ENCODE measurements at regions not wholly inside any gene's neighbourhood (a gene's known extent, or its start where the extent isn't known, plus 50 kb on each side); places are given as distances from the start of the nearest gene placed in this dataset.
"Not testable (repeated sequence)": the region's sequence is repeated elsewhere in the genome, so short reads cannot be mapped to it uniquely, and the experiment has no call there.

DNA sequence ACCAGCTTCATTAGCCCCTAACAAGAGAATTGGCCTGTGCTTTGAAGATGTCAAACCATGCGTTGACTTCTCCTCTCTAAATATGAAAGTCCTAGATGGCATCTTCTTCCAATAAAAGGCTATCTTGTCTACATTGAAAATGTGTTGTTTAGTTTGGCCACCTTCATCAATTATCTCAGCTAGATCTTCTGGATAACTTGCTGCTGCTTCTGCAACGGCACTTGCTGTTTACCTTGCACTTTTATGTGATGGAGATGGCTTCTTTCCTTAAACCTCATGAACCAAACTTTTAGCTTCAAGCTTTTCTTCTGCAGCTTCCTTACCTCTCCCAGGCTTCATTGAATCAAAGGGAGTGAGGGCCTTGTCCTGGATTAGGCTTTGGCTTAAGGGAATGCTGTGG is 58.6 kb upstream of the CSNK1E start:
- not testable (repeated sequence) for DNase-seq

DNA sequence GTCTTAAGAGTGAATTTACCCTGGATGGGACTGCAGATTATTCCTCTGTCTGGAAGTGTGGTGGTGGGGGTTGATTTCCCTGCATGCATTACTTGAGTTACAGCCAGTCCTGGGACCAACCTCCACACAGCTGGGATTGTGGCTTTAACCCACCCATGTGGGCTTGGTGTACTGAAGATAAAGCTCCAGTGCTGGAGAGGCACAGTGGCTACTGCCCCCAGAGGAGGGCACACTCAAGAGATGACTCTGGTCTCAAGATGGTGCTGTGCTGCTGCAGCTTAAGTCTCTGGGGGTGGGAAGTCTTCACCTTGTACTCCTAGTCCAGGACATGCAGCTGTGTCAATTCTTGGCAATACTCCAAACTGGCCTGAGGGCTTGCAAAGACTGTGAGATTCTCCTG is 57.8 kb upstream of the CSNK1E start:
- not testable (repeated sequence) for DNase-seq

DNA sequence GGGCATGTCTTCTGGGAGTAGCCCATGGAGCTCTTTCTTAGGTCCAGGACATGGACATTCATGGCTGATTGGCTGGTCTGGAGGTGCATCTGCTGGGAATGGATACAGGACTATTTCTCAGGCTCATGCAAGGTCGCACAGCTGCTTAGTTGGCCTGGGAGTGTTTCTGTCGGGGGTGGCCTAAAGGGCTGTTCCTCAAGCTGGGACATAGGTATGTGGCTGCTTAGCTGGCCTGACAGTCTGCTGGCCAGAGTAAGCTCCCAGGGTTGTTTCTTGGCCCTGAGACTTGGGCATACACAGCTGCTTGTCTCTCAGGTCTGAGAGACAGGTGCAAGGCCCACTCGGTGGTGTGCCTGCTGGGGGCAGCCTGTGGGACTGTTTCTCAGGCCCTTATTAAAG is 57.2 kb upstream of the CSNK1E start:
- DNase-seq = not testable (repeated sequence)

DNA sequence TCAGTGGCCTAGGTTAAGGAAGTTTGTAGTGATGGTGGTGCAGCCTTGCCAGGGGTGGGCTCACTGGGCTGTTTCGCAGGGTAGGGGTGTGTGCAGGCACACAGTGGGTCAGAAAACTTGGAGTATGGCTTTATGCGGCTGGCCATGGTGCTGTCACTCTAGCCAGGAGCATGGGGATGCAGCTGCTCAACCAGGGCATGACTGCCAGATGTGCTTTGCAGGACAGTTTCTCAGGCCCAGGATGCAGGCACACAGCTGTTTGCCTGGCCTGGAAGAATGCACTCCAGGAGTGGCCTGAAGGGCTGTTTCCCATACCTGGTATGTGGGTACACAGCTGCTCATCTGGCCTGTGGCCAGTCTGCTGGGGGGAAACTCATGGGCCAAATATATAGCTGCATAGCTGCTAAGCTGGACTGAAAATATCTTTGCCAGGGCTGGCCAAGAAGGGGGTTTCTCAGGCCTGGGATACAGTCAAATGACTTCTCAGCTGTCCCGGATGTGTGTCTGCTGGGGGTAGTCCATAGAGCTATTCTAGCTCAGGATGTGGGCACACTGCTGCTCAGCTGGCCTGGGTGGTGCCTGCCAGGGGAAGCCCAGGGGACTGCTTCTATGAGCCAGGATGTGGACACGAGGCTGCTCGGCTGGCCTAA is 56.7 kb upstream of the CSNK1E start:
- DNase-seq = peak in 1 of 5 donors; percentile 41

DNA sequence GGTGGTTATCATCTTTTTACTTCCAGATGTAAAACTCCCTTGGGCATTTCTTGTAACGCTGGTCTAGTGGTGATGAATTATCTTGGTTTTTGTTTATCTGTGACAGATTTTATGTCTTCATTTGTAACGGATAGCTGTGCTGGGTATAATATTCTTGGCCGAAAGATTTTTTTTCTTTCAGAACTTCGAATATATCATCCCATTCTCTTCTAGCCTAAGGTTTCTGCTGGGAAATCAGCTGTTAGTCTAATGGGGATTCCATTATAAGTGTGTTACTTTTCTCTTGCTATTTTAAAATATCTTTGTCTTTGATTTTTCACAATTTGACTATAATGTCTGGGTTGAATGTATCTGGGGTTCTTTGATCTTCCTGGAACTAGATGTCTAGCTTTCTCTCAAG is 55.4 kb upstream of the CSNK1E start:
- not testable (repeated sequence) for DNase-seq

DNA sequence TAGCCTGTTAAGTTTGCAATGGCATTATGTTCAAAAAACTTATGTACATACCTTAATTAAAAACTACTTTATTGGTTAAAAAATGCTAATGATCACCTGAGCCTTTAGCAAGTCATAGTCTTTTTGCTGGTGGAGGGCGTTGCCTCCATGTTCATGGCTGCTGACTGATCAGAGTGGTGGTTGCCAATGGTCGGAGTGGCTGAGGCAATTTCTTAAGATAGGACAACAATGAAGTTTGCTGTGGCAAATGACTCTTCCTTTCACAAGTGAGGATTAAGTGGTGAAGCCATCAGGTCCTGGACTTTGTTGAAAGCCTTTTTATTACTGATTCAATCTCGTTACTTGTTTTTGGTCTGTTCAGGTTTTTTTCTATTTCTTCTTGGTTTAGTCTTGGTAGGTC is 53.3 kb upstream of the CSNK1E start:
- not testable (repeated sequence) for DNase-seq

DNA sequence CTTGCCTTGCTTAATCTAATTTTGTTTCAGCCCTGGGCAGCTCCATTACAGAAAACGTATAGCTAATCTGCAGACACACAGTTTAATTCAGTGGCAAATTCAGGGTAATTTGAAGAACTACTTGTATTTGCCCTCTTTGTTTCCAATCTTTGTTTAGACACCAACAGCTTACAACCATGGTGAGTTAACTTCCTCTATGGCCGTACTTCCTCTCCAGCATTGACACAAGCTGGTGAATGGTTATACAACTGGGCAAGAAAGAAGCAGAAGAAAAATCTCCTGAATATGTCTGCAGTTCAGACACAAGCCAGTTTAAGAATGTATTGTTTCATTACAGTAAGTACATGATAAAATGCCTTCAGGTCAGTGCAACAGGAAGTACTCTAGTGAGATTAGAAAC is 51.9 kb upstream of the CSNK1E start:
- DNase-seq = not testable (repeated sequence)
